GM19043 (cell line): ENCODE measurements at regions not wholly inside any gene's neighbourhood (a gene's known extent, or its start where the extent isn't known, plus 50 kb on each side); places are given as distances from the start of the nearest gene placed in this dataset.
"Not testable (repeated sequence)": the region's sequence is repeated elsewhere in the genome, so short reads cannot be mapped to it uniquely, and the experiment has no call there.

ENCODE experiments used
- ATAC-seq: cut with Tn5 transposase; IDR thresholded peaks from one replicate; pipeline ENCODE4 v1.9.1; 2021; ENCODE audit warnings: low read depth; ENCODE audit not compliant: unreplicated experiment

DNA sequence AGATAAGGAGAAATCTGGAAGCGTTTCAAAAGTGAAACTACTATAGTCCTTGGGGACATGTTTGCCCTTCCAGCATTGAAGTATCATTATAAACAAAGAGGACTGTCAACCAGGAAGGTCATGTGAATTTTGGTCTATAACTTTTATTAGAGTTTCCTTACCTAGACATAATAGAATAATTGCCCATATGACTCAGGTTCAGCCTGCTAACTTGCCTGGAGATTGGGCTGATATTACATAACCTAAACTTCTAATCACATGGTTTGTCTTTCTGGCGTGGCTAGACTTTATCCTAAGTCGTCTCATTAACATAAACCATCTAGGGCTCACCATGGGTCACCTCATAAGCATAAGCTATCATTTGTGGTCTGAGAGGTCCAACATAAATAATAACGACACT is 775.9 kb downstream of the CENPC start:
- no peak for ATAC-seq

- no peak for ATAC-seq
These were observed 777.9 kb downstream of the CENPC start for GRCh38 chr4:66767442-66767841.

GRCh38 chr4:66766557-66766956 is 778.7 kb downstream of the CENPC start:
- no peak for ATAC-seq

DNA sequence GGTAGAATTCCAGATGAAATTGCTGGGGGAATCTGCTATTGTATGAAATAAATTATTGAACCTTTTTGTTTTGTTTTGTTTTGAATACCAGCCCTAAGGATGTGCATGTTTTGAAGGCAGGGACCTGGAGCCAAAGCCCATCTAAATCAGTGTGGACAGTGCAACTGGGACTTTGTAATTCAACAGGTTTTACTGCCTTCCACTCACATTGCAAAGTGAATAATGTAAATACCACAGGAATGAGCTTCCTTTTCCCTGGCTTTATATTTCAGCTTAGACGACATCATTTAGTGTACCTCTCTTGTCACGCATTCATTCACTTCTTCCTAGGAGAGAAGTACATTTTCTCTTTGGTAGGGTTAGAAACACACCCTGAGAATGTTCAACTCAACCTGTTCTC is 795.0 kb downstream of the CENPC start:
- ATAC-seq: no peak

GRCh38 chr4:66746918-66747317 is 798.4 kb downstream of the CENPC start:
- ATAC-seq: not testable (repeated sequence)

DNA sequence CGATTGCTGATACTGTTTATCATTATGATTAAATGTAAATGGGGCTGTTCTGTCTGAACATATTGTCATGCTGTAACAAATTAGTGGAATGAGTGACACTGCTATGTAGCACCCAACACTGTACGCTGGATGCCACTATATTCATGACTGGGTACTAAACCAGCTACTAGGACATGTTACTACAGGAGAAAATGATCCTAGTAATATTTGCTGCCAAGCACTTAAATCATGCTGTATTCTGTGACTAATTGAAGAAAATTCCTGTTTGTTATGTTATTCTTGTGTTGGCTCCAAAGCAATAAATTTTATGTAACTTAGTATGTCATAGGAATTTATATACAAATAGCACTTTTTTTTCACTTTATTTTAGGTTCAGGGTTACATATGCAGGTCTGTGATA is 804.2 kb downstream of the CENPC start:
- ATAC-seq: no peak

DNA sequence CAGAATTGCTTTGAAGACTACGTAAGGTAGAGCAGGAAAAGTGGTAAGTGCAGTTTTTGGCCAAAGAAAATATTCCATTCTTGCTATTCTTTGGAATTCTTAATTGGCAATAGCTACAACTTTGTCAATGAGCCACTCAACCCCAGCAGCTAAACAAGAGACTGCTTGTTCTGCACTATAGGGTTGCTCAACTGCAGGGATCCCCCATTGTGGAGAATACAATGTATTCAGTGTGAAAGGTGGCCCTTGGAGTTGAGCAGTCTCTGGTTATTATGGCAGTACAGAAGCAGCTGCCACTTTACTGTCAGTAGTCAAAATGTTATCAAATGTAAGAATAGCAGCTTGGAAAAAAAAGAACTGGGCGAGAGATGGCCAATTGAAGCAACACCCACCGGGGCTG is 808.7 kb downstream of the CENPC start:
- no peak for ATAC-seq

DNA sequence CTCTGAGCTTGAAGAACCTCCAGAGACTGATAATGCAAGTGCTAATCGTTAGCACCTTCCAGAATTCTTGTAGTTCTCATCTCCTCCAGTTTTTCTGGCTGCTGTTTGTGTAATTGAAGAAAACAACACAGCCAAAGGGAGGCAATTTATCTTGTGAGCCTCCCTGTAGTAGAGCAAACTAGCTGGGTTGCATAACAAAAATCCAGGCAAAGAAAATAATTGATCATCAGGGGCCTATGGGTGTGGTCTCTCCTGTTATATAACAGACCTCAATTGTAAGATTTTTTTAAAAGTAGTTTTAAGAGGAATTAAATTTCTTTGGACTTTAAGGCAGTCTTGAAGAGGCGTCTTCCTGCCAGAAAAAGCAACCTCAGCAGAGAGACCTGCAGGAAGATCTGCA is 817.0 kb downstream of the CENPC start:
- ATAC-seq: no peak

DNA sequence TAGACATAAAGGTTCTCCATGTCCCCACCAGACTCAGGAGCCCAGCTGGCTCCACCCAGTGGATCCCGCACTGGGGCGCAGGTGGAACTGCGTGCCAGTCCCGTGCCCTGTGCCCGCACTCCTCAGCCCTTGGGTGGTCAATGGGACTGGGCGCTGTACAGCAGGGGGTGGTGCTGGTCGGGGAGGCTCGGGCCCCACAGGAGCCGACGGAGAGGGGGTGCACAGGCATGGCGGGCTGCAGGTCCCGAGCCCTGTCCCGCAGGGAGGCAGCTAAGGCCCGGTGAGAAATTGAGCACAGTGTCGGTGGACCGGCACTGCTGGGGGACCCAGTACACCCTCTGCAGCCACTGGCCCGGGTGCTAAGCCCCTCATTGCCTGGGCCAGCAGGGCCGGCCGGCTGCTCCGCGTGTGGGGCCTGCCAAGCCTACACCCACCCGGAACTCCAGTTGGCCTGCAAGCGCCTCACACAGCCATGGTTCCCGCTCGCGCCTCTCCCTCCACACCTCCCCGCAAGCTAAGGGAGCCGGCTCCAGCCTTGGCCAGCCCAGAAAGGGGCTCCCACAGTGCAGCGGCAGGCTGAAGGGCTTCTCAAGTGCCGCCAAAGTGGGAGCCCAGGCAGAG is 832.9 kb downstream of the CENPC start:
- not testable (repeated sequence) for ATAC-seq

- no peak for ATAC-seq
These were observed 841.1 kb downstream of the CENPC start for GRCh38 chr4:66704243-66704642.

- ATAC-seq: no peak
These were observed 850.6 kb downstream of the CENPC start for GRCh38 chr4:66694739-66695138.

DNA sequence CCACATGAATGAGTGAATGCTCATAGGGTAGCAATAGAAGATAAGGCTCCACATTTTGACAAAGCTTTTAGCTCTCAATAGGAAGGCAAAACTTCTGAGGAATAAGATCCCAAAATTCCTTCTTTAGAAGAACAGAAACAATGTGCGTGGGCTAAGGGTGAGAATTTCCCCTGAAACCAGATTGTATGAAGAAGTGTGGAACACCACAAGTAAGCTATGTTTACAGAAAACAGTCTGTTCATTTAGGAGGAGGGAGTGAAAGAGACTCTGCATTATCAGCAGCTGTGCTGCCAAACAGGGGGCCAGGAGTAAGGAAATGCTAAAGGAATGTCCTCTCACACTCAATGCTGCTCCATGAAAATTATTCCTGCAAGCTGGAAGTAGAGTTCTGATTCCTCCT is 851.6 kb downstream of the CENPC start:
- ATAC-seq: no peak

GRCh38 chr4:66691101-66691500 is 854.2 kb downstream of the CENPC start:
- ATAC-seq: no peak

DNA sequence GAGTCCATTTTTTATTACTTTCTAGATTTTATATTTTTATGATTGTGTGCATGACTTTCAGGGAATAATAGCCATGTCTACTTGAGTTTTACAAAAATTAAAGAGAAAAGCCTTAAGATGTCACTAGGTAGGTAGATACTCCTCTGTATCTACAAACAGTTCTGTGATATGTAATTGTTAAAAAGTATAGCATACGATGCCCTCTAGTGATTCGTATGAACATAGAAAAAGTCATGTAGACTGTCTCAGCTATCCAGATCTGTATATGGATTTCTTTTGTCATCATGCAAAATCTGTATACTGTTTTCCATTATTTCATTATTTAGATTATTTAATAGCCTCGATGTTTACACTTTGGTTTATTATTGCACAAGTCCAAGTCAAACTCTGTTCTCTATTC is 856.6 kb downstream of the CENPC start:
- ATAC-seq: no peak

DNA sequence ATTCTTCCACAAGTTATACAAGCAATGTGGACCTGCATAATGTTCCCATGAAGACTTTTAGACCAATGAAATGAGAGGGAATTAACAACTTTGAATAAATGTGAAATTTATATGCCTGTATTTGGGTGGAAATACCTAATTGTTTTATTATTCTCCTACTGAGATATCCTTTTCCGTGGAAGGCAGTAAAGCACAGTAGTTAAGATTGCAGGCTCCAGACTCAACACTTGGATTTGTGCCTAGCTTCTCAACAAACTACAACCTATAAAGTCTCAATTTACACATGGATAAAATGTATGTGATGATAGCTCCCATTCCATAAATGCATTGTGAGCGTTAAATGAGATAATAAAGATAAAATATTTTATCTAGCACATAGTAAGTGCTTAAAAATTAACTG is 857.8 kb downstream of the CENPC start:
- ATAC-seq: no peak

GRCh38 chr4:66681962-66682361 is 863.3 kb downstream of the CENPC start:
- ATAC-seq: no peak

DNA sequence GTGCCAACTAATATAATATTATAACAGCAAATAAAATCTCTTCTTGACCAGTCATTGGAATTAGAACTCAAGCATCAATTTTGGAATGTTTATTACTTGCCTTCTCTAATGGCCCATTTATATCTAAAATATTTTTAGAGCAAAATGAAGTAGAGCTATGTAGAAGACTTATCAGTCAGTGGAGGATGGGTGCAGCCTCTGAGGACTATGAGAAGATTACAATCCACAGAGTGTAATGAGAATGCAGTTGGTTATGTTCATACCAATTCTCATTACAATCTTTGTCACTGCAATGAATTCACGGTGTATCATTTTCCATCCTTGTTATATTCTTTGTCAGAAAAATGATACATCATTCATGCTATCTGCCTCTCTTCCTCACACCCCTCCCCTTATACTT is 878.1 kb downstream of the CENPC start:
- no peak for ATAC-seq

GRCh38 chr4:66662620-66663019 is 882.7 kb downstream of the CENPC start:
- no peak for ATAC-seq

- ATAC-seq: no peak
These were observed 886.5 kb downstream of the CENPC start for GRCh38 chr4:66658809-66659208.

DNA sequence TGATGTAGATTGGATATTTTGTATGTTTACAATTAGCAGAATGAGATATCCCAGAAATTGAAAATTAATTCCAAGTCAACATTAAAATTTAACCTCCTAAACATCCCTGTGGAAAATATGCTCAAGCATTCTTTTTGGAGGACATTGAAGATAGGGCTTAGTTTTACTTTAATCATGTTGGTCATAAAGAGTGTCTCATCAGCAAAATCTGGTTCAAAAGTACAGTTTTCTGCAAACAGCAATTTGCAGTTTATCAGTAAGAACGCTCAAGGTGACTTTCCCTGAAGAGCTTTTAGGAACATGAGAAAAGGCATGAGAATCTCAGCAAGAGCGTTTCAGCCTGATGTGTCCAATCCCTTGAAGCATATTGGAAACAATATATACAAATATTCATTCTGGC is 889.8 kb downstream of the CENPC start:
- ATAC-seq: no peak

DNA sequence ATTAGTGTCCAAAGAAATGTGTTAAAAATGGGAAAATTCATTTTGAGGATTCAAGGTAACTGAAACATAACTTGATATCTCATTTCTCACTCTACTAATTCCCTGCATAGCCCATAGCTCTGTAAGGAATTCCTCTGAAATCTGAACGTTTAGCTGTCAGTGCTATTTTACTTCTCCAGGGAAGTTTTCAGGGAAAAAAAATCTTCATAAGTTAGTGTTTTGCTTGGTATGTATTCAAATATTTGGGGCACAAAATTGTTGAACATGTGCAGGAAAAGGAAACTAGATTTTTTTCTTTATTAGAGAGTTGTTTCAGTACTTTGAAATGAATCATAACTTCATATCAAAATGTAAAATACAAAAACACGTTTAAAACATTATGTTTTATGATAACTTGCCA is 891.4 kb downstream of the CENPC start:
- no peak for ATAC-seq

GRCh38 chr4:66649236-66649635 is 896.1 kb downstream of the CENPC start:
- no peak for ATAC-seq

GRCh38 chr4:66647926-66648325 is 897.4 kb downstream of the CENPC start:
- no peak for ATAC-seq
